Tibial nerve (tissue), 4 donors: ENCODE measurements at regions not wholly inside any gene's neighbourhood (a gene's known extent, or its start where the extent isn't known, plus 50 kb on each side); places are given as distances from the start of the nearest gene placed in this dataset.

Experiments
- DNase-seq, 2 donors: peaks; one replicate each; pipeline ENCODE4 v3.0.0-alpha.2; 2019; ENCODE audit warnings: low spot score in 2 of 2
- H3K27ac ChIP-seq, 4 donors: fragments of 200-600 bp; sonication (generic) in 3 of 4; one replicate each; pipeline ENCODE4 v1.5.1; 2017 to 2019; ENCODE audit warnings: mild to moderate bottlenecking in 1 of 4
- H3K27me3 ChIP-seq, 2 donors: fragments of 200-600 bp; sonication (generic) in 1 of 2; one replicate each; pipeline versions ENCODE4 v1.5.1 to v1.6.0; 2017 to 2019
- H3K36me3 ChIP-seq, 3 donors: fragments of 200-600 bp; sonication (generic); one replicate each; pipeline ENCODE4 v1.5.1; 2018 to 2019
- H3K4me1 ChIP-seq, 4 donors: fragments of 200-600 bp; sonication (generic) in 3 of 4; one replicate each; pipeline ENCODE4 v1.5.1; 2017 to 2019
- H3K4me3 ChIP-seq, 4 donors: fragments of 200-600 bp; sonication (generic) in 3 of 4; one replicate each; pipeline ENCODE4 v1.5.1; 2017 to 2019; ENCODE audit warnings: mild to moderate bottlenecking in 1 of 4, moderate library complexity in 1 of 4
- H3K9me3 ChIP-seq, 4 donors: fragments of 200-600 bp; sonication (generic) in 3 of 4; one replicate each; pipeline ENCODE4 v1.5.1; 2017 to 2019
- CTCF ChIP-seq, 5 experiments: fragments of 200-600 bp in 3 of 5; fragments of 450-650 bp in 2 of 5; sonication (generic) in 3 of 5; IDR thresholded peaks; one replicate each; pipeline ENCODE4 v1.5.1; 2016 to 2019; ENCODE audit warnings: antibody characterized with exemption in 5 of 5, mild to moderate bottlenecking in 3 of 5, moderate library complexity in 2 of 5
- EP300 ChIP-seq, 2 donors: sonication (generic); formaldehyde crosslinking; IDR thresholded peaks; one replicate each; pipeline ENCODE4 v1.6.1; 2017; ENCODE audit warnings: antibody characterized with exemption in 2 of 2, mild to moderate bottlenecking in 1 of 2
- POLR2A ChIP-seq, 2 donors: fragments of 450-650 bp; IDR thresholded peaks; one replicate each; pipeline ENCODE4 v1.6.1; 2017; ENCODE audit warnings: antibody characterized with exemption in 2 of 2, mild to moderate bottlenecking in 2 of 2, moderate library complexity in 2 of 2
- WGBS, 2 donors: methylation state at CpG; one replicate each; pipeline ENCODE4 v1.1.5; 2018; 5-methylcytosine and 5-hydroxymethylcytosine counted together

GRCh38 chr6:93124006-93124632 lies 295.2 kb downstream of the EPHA7 start:
- H3K9me3 ChIP-seq: no peaks in the 10 kb centered on the region

GRCh38 chr6:93123585-93123984 lies 295.8 kb downstream of the EPHA7 start:
- no peak for DNase-seq
- Histone ChIP-seq H3K9me3 (no peaks in the 10 kb centered on the region), H3K4me3 (no peak overlapping the region), H3K27me3 (no peaks in the 10 kb centered on the region), H3K4me1 (no peaks in the 10 kb centered on the region), H3K36me3 (no peaks in the 10 kb centered on the region), H3K27ac (no peak overlapping the region)
- TF ChIP-seq POLR2A (IDR thresholded peaks at IDR 0.05) (no peak), CTCF (IDR thresholded peaks at IDR 0.05) (no peak), EP300 (IDR thresholded peaks at IDR 0.05) (no peak)
- 82 to 84% methylated on average over 2 of the region's 2 CpGs for WGBS, 2 donors

More at GRCh38 chr6:93124006-93124632, 295.2 kb downstream of the EPHA7 start:
- H3K27ac ChIP-seq: no peak overlapping the region
- WGBS, 2 donors: 39 to 49% methylated on average over 2 of the region's 2 CpGs
- H3K4me1 ChIP-seq: no peaks in the 10 kb centered on the region
- TF ChIP-seq POLR2A (IDR thresholded peaks at IDR 0.05) (no peak), EP300 (IDR thresholded peaks at IDR 0.05) (no peak)
- no peak for DNase-seq
- no peak overlapping the region for H3K4me3 ChIP-seq
- no peaks in the 10 kb centered on the region for H3K27me3 ChIP-seq
- no peaks in the 10 kb centered on the region for H3K36me3 ChIP-seq

- 87 to 94% methylated on average over 1 of the region's 1 CpG for WGBS, 2 donors
- no peak for TF ChIP-seq POLR2A (IDR thresholded peaks at IDR 0.05)
- TF ChIP-seq CTCF (IDR thresholded peaks at IDR 0.05): no peak
- no peak for TF ChIP-seq EP300 (IDR thresholded peaks at IDR 0.05)
Observed at GRCh38 chr6:93120154-93120742, 299.1 kb downstream of the EPHA7 start.

GRCh38 chr6:93105907-93106306 lies 313.5 kb downstream of the EPHA7 start:
- Histone ChIP-seq H3K4me3 (no peak overlapping the region), H3K9me3 (no peaks in the 10 kb centered on the region), H3K27ac (no peak overlapping the region), H3K27me3 (no peaks in the 10 kb centered on the region), H3K4me1 (no peaks in the 10 kb centered on the region), H3K36me3 (no peaks in the 10 kb centered on the region)
- TF ChIP-seq POLR2A (IDR thresholded peaks at IDR 0.05) (no peak), EP300 (IDR thresholded peaks at IDR 0.05) (no peak), CTCF (IDR thresholded peaks at IDR 0.05) (no peak)
- 75 to 78% methylated on average over 2 of the region's 2 CpGs for WGBS, 2 donors
- no peak for DNase-seq

More at GRCh38 chr6:93120154-93120742, 299.1 kb downstream of the EPHA7 start:
- Histone ChIP-seq H3K9me3 (no peaks in the 10 kb centered on the region), H3K27ac (no peak overlapping the region), H3K4me3 (no peak overlapping the region), H3K4me1 (no peaks in the 10 kb centered on the region), H3K27me3 (no peaks in the 10 kb centered on the region), H3K36me3 (no peaks in the 10 kb centered on the region)
- DNase-seq: no peak

GRCh38 chr6:93105017-93105416 lies 314.3 kb downstream of the EPHA7 start:
- 46 to 56% methylated on average over 3 of the region's 3 CpGs for WGBS, 2 donors
- TF ChIP-seq CTCF (IDR thresholded peaks at IDR 0.05): no peak
- TF ChIP-seq EP300 (IDR thresholded peaks at IDR 0.05): no peak
- TF ChIP-seq POLR2A (IDR thresholded peaks at IDR 0.05): no peak
- H3K4me3 ChIP-seq: no peak overlapping the region
- no peak overlapping the region for H3K27ac ChIP-seq
- H3K9me3 ChIP-seq: no peaks in the 10 kb centered on the region
- H3K4me1 ChIP-seq: no peaks in the 10 kb centered on the region
- DNase-seq: no peak
- H3K27me3 ChIP-seq: no peaks in the 10 kb centered on the region
- H3K36me3 ChIP-seq: no peaks in the 10 kb centered on the region
